Left hindlimb (tissue), 1 donor: ENCODE measurements at regions not wholly inside any gene's neighbourhood (a gene's known extent, or its start where the extent isn't known, plus 50 kb on each side); places are given as distances from the start of the nearest gene placed in this dataset.
A peak's percentile ranks its signal among the peaks of the same experiment; 100 is the strongest.
"Not testable (repeated sequence)": the region's sequence is repeated elsewhere in the genome, so short reads cannot be mapped to it uniquely, and the experiment has no call there.

ENCODE experiments used
- DNase-seq: peaks from one replicate; pipeline ENCODE4 v3.0.0-alpha.2; 2018

DNA sequence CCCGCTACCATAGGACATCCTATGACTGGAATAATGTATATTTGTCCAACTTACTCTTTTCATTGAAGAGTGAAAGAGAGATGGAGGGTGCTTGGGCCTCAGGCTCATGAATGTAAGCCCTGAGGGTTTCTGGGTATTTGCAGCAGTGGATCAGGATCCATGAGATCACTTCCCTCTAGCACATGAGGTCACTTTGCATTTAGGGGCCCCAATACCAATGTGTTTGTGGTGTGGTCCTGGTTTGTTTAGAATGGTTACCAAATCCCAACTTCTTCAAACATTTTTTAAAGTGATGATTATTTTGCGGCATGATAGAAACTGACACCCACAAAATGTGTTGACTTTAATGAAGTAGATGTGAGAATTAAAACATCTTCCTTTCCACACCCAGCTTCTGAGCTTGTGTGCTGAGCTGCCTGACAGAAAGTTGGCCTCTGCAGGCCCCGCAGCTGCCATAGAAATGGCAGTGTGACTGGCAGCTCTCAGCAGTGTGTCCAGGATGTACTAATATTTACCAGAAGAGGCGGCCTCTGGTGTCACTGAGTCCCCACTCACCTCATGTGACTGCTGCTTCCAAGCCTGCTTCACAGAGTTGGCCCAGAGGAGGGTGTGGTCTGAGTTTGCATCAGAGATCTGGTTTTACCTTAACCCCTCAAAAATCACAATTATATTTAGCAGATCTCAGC, 447.6 kb upstream of the NPVF start:
- DNase-seq: no peak

DNA sequence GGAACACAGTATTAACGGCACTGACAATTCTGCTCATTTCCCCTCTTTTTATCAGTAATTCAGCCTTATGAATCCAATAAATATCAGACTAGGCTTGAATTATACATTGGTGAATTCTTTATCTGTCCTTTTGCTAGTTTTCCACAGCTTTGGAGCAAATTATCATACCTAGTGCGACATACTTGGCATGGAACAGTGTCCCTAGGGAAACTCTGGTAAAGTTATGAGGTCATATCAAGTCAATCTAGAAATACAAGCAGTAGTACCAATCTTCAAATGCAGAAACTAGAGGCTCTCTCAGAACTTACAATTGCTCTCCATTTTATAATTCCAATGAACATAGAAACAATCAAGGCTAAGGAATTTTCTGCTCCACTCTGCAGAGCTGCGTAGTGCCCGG, 449.3 kb upstream of the NPVF start:
- no peak for DNase-seq

DNA sequence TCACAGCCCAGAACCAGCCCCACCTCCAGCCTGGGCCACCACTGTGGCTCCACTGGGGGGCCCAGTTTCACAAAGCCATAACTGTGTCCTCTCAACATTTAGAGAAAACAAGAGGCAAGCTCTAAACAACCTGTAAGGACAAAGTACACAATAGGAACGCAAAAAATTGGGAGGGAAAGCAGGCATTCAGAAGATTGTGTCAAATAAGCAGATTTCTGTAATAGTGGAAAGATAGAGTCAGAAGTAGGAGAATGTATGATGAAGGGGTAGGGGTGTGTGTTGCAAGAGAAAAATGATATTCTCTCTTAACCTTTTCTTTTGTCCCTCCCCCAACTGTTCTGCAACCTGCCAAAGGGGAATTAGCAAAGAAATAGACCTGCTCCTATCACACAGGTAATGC, 449.9 kb upstream of the NPVF start:
- DNase-seq: no peak

DNA sequence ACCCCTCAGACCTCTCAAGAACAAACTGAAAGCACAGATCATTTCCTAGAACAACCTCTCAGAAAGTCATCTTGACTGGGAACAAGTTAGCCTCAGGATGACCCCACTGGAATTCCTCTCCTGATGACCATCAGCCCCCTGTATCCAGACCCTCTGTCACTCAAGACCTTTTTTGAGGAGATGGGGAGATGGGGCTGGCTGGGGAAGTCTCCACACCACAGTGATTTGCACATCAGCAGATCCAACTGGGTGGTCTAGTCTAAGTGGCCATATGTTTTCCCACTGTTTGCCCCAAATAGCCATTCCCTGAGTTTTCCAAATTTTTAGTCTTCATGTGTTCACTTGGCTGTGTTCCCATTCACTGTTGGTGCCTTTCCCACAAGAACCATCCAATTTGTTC, 452.4 kb upstream of the NPVF start:
- DNase-seq: no peak

DNA sequence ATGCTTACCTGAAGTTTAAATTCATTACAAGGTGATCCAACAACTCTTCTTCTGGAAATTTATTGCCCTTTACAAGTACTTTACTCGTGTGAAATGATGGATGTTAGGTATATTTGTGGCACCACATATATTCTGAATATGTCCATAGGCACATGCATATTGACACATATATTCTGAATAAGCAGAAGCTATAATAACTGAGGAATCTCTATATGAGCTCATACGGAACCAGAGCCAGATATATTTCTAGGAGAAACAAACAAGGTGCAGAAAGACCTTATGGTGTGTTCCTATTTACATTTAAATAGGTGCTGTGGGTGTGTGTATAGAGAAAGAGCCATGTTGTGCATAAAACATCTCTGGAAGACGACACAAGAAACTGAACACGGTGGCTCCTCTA, 456.1 kb upstream of the NPVF start:
- no peak for DNase-seq

DNA sequence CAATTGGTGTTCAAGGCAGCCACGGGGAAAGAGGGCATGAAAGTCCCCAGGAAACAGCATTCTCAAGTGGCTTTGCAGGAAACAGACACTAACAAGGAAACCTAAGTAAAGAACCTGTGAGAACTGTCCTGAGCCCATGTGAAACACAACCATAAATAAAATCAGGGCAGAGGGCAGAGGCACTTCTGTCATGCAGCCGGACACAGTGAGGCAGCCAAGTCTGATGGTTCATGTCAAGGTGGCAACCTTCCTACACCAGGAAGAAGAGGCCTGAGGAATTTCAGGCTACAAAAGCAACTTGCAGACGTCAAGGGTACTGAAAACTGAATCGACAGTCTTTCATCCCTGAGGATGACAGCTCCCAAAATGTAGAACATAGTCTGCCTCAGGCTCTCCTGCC, 458.2 kb upstream of the NPVF start:
- DNase-seq: no peak

DNA sequence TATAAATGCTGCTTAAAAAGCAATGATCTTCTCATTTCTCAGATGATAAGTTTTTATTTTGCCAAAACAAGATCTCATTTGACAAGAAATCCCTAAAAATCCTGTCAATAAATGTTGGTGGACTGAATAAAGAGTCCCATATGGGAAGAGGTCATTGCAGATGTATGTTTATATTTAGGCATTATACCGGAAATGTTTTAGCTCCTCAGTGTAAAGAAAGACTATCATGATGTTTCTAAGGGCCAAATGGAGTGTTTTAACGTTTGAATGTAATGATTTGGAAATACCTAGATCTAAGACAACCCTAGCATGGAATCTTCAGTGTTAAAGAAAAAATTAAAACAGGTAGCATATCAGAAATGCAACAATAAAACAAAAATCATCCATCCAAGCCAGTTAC, 457.8 kb upstream of the NFE2L3 start:
- no peak for DNase-seq

DNA sequence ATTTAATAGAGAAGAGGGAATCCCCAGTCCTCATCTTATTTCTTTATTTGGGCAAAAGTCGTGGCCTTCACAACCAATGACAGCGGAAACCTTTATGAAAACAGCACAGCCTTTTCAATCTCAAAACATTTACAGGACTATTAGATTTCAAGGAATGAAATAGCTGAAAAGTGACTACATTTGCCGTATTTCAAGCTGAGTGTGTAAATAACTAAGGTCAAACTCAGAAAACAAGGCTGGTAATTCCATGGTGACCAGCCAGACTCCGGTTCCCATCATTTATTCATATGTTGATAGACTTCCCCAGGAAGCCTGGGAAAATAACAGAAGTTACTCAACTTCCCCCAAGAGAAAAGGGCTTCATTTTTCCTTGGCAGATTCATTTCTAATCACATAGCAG, 457.3 kb upstream of the NFE2L3 start:
- no peak for DNase-seq

DNA sequence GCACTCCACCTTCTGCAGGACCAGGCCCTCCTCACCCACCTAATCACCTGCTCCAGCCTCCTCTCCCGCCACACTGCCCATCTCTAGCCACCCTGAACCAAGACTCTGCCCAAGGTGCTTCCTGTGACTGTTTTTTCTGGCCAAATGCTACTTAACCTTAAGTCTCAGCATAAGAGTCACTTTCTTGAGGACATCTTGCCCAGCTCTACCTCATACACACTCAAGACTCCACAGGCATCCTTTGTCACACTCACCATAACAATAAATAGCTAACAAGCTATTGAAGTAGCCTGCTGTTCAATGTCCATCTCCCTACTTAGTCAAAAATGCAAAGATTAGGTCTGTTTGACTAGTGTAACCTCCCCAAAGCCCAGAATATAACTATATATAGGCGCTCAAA, 455.4 kb upstream of the NFE2L3 start:
- no peak for DNase-seq

DNA sequence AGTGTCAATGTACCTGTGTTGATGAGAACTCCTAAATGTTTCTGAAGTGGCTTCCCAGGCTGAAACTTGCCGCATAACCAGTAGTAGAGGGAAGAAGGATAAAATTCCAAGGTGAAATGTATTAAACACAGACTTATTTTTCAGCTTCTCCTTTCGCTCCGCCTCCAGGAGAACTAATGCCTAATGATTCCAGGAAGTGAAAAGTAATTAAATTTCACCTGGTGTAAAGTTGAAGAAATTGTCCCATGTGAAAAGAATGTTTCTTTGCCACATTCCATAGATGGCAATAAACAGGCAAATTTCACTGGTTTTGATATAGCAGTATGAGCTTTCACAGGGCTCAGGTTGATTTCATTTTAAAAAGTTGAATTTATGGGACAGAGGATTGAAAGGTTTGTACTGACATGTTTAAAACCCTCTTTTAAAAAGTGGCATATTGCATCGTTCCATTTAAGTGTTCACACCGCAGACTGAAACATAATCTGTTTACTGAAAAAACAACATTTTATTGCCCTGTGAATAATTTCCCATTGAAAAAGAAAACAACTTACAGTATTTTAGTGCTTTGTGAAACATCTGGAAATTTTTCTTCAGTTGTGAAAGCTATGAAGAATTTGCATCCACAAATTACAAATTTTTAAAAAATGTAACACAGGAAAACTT, 453.4 kb upstream of the NFE2L3 start:
- DNase-seq: no peak

DNA sequence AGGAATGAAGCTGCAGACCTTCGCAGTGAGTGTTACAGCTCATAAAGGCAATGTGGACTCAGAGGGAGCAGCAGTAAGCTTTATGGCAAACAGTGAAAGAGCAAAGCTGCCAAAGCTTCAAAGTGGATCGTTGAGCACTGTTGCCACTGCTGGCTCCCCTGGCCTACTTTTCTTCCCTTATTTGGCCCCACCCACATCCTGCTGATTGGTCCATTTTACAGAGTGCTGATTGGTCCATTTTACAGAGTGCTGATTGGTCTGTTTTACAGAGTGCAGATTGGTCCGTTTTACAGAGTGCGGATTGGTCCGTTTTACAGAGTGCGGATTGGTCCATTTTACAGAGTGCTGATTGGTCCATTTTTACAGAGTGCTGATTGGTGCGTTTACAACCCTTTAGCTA, 451.9 kb upstream of the NFE2L3 start:
- not testable (repeated sequence) for DNase-seq

DNA sequence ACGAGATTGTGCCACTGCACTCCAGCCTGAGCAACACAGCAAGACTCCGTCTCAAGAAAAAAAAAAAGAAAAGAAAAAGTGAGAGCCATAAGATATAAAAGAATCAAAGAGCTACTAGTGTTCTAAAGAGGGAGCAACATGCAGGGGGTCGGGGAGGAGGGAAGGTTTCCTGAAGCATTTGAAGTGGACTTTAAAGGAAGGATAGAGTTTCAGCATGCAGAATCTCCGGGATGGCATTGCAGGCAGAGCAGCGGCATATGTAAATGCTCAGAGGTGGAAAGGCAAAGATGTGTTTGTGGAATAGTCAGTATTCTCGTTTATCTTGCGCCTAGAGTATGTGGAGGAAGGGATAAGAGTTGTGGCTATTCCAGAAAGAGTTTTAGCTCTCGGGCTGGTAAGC, 447.6 kb upstream of the NFE2L3 start:
- DNase-seq: no peak

DNA sequence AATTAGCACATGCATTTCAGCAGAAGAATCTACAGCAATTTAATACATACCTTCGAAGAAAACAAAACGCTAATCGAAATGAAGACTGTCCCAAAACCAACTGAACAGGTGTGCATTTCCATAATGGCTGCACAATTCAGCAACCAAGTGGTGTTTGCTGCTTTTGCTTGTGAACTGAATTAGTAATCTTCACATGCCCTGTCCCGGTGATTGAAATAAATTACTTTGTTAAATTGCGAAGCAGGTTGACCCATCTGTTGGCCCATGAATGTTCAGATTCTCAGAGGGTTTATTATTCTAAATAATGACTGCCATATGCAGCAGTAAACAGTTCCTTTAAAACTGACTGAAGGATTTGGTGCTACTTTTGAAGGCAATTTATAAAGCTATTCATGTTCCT, 445.2 kb upstream of the NFE2L3 start:
- DNase-seq: no peak

DNA sequence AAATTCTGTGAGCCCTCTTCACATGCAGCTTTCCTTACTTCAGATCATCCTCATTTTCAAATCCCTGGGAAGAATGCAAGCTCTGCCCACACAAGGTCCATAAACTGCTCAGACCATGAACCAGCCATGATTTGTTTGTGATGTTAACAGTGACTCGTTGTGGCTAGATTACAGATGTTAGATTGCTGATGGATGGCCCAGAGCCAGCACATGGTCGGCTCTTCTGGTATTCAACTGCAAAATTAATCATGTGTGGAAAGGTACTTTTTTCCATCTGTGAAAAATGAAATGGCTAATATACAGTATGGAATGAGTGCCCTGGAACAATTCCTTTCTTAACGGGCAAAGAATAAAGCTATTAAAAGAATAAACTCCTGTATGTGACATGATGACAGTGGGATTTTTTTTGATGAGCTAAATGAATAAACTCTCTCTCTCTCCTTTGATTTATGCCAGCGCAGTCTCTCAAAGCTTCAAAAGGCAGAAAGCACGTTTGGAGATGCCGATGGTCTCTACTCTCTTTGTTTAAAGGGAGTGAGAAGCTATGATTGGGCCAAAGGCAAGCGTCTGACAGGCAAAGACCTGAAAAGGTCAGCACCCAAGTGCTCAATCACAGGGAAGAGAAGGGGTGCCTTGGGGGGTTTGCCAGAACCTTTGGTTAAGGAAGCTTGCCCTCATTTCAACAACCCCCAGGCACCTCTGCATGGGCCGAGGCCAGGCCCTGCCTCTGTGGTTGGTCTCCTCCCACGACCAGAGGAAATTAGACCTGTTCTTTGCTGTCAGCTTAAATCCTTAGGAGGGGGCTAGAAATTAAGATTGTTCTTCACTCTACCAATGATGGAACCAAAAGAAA, 444.0 kb upstream of the NFE2L3 start:
- peak; percentile 40 for DNase-seq

DNA sequence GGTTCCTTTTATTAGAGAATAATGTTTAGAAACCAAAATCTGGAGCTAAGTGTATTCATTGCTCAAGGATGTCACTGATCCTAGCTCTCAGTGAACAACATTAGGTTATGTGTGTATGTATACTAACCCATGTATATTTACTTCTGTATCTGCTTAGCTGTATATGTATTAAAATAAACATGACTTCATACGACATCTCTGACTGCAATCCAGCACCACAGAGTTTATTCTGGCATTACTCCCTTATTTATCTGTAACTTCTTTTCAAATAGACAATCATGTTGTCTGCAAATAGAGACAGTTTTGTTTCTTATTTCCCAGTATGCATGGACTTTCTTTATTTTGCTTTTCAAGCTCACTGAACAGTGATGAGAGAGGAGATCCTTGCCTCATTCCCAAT, 441.0 kb upstream of the NFE2L3 start:
- DNase-seq: no peak

DNA sequence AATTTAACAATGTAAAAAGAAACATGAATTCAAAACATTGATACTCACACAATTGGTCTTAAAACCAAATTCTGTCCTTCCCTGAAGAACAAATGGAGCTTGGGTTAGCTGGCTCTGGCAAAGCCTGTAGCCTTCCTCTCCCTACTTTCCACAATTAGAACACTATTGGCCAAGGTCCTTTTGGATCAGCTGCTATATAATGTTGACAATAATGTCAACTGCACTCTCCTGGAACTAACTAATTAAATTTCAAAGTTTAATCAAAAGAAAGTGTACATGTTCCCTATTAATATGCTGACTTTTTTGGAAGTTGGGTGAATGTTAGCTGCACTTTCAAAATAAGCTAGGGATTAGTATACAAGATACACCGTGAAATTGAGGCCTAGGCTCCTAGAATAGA, 440.1 kb upstream of the NFE2L3 start:
- DNase-seq: no peak

DNA sequence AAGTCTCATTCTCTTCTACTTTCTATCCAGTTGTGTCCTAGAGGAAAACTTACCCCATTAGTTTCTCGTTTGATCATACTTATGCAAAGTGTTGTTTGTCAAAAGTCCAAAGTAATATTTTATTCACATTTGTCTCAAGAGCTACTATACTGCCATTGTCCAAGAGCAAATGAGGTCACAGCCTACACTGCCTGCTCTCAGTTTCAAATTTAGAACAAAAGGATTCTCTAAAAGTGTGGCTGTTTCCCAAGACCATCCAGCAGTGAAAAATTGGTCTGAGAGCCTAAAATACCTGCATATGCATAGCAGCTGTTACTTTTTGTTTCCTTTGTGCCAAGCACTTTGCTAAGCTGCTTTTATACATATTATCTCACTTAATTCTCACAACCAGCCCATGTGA, 439.5 kb upstream of the NFE2L3 start:
- no peak for DNase-seq

DNA sequence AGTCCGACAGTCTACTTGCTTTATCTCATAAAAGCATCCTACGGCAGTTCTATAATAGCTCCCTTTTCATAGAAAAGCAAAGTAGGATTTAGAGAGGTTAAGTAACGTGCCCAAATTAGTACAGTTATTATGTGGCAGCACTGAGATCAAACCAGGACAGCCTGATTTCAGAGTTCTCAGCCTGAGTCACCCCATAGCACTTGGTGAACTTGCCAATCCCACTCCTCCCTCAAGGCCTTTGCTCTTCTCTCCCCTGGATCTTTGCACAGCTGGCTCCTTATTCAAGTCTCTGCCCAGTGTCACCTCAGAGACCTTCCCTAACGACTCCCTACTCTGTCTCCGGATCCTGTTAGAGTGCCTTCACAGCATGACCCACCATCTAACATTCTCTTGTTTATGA, 438.0 kb upstream of the NFE2L3 start:
- no peak for DNase-seq

DNA sequence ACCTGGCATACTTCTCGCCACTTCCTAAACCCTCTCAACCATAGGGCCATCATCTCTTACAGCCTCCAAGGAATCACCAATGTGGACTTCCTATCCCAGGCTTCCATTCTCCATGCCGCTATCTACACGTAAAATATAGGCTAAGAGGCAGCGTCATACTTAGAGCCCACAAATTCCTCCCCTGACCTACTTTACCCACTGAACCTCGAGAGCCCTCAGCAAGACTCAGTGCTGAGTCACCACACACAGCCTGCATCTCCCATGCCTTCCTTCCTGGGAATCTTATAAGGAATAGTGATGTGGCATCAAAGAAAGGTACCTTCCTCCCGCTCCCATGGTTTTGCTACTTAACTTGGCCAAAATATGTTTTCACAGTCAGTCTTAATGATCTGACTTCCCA, 435.6 kb upstream of the NFE2L3 start:
- no peak for DNase-seq

DNA sequence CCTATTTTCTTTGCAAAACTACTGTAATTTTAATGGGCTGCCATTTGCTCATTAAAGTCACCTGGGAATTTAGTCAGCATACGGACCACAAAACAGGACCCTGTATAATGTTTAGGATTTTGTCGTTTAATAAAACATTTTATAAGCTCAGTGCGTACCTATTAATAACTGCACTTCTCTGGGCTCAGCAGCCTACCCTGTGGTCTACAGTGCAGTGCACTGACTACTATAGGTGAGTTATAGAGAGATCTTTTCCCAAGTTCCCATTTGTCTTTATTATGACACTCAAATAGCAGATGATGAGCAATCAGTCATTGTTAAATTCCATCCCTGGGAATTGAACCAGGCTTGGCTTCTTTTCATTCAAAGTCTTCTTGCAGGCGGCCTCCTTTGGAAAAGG, 433.4 kb upstream of the NFE2L3 start:
- DNase-seq: no peak

DNA sequence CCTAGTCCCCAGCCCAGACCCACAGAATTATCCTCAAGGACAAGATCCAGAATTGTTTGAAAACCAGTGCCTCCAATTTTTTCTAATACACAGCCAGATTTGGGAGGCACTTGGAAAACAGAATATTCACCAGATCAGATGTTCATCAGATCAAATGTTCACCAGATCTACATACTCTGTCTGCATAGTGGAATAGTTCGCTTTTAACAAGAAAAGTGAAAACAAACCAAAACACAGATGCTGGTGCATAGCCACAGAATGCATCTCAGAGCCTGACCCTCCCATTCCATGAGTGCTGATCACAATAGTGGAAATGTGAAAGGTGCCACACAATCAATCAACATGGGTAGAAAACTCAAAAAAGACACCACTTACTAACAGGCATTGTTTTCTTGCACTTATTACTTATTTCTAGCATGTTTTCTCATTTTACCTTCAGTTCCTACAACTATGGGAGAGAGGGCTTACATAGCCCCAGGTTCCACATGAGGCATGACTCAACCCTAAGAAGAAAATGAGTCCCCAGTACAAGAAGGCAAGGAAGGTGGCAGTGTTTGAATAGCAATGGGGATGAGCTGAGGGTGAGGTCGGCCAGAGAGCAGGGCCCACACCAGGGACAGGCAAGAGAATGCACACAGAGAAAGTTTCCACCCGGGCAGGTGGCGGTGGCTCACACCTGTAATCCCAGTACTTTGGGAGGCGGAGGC, 432.7 kb upstream of the NFE2L3 start:
- no peak for DNase-seq

DNA sequence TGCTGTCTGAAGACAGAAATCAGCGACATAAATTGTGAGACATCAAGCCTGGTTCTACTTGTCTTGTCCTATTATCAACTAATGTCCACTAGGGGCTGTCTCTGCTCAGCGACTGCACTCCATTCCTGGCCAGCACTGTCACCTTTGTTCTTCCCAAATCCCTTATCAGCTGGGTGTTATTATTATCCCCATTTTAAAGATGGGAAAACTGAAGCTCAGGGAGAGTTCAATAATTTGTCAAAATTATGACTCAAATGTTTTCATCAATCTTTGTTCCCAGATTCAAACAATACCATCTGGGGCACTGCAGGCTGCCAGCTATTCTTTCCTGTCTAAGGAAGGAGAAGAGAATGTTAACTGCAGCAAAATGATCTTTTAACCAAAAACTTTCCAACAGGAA, 431.6 kb upstream of the NFE2L3 start:
- no peak for DNase-seq

DNA sequence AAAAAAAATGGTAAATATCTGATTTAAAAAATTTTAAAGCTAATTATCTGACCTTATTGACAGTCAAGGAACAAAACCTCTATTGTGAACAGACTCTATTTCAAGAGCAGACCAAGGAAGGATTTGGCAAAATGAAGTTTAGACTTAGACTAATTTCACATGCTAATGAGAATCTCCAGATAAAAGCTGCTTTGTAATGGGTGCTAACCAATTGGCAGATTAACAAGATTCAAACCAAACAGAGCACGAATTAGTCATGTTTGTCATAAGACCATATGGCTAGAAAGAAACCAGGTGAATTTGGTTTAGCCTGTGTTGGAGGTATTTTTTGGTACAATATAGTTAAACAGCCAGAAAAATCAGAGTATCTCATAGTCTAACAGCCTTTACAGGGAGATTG, 429.1 kb upstream of the NFE2L3 start:
- DNase-seq: no peak

DNA sequence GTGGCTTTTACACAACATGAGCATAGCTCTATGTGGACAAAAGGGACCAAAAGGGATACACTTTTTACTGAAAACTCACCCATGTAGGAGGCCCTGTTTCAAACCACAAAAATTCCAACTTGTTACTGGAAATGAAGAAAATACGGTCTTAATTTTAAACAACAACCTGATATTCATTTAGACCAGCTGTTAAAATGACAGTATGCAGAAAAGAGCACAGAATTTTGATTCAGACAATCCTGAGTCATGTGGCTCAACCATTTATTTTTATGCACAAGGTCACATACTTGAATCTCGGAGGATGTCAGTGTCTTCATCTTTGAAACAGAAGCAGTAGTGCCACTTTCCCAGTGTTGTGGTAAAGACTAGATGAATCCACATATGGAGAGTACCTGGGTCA, 426.5 kb upstream of the NFE2L3 start:
- no peak for DNase-seq
